Astrocyte of the spinal cord (primary cell): ENCODE measurements at regions not wholly inside any gene's neighbourhood (a gene's known extent, or its start where the extent isn't known, plus 50 kb on each side); places are given as distances from the start of the nearest gene placed in this dataset.

Source experiments
- DNase-seq: peaks from one replicate; pipeline ENCODE4 v3.0.0; 2011; ENCODE audit warnings: low read depth, low spot score
- H3K4me3 ChIP-seq: 2 replicates; pipeline ENCODE4 v1.5.1; 2011; ENCODE audit warnings: low read depth, mild to moderate bottlenecking, low read length, moderate library complexity
- CTCF ChIP-seq: IDR thresholded peaks from 2 replicates; pipeline ENCODE4 v1.5.1; 2012; ENCODE audit warnings: low read depth, mild to moderate bottlenecking, low read length, inconsistent platforms
- in situ Hi-C: cut with HindIII; loops from 2 replicates; pipeline ENCODE4 v1.10.0; 2017; ENCODE audit warnings: low sequenced_read_pairs

DNA sequence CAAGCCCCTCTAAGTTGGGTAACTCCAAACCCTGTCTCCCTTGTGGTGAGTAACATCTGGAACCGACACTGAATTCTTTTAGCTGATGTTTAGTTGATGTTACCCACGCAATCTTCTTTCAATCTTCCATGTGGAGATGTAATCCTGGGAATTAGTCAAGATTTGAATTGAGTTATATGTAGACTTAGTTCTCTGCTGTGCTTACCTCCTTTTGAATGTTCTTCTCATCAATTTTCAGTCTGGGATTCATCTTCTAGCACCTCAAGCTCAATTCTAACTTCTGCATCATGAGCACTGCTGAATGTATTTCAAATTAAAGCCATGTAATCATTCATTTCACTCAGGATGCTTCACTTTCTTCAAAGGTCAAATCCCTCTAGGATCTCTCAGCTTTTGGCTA is 270.6 kb downstream of the FAM170A start:
- DNase-seq: no peak
- no peak for TF ChIP-seq CTCF
- in situ Hi-C loops: no loop called here
- no peak overlapping the region for H3K4me3 ChIP-seq

GRCh38 chr5:119902593-119902992 is 273.2 kb downstream of the FAM170A start:
- DNase-seq: no peak
- no peak for TF ChIP-seq CTCF
- H3K4me3 ChIP-seq: no peak overlapping the region
- in situ Hi-C loops: no loop called here

DNA sequence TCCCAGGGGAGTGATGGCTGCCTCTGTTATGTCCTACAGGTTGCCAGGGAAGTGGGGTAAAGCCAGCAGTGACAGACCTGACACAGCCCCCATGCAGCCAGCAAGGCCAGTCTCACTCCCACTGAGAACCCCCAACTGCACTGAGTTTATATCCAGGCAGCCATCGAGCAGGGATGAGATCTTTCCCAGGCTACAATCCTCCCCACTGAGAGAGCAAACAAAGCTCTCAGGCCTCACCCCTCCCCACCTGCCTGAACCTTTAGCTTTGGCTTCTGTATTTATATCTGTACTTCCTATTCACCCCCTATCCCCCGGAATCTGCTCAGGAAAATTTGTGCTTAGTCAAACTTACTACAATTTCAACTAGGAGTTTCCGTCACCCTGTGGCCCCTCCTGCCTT is 284.1 kb downstream of the FAM170A start:
- DNase-seq: no peak
- no peak for TF ChIP-seq CTCF
- H3K4me3 ChIP-seq: no peak overlapping the region
- in situ Hi-C loops: no loop called here

DNA sequence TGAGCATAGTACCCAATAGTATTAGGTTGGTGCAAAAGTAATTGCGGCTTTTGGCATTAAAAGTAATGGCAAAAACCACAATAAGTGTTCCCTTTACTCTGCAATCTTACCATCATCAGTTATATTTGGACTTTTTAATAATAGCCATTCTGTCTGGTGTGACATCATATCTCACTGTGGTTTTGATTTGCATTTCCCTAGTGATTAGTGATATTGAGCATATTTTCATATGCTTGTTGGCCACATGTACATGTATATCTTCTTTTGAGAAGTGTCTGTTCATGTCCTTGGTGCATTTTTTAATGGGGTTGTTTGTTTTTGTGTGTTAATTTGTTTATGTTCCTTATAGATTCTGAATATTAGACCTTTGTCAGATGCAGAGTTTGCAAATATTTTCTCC is 289.9 kb downstream of the FAM170A start:
- no peak for TF ChIP-seq CTCF
- DNase-seq: no peak
- no peak overlapping the region for H3K4me3 ChIP-seq
- in situ Hi-C loops: no loop called here

- no peak for DNase-seq
- in situ Hi-C loops: no loop called here
Measured at GRCh38 chr5:119926301-119926700, 296.9 kb downstream of the FAM170A start.

GRCh38 chr5:119928974-119929373 is 299.6 kb downstream of the FAM170A start:
- TF ChIP-seq CTCF: no peak
- DNase-seq: no peak
- H3K4me3 ChIP-seq: no peak overlapping the region
- in situ Hi-C loops: no loop called here

More at GRCh38 chr5:119926301-119926700, 296.9 kb downstream of the FAM170A start:
- TF ChIP-seq CTCF: no peak
- H3K4me3 ChIP-seq: no peak overlapping the region

- TF ChIP-seq CTCF: no peak
- in situ Hi-C loops: no loop called here
- DNase-seq: no peak
- H3K4me3 ChIP-seq: no peak overlapping the region
Measured at GRCh38 chr5:119930490-119930889, 301.1 kb downstream of the FAM170A start.
